Stomach (tissue), 8 donors: ENCODE measurements at regions not wholly inside any gene's neighbourhood (a gene's known extent, or its start where the extent isn't known, plus 50 kb on each side); places are given as distances from the start of the nearest gene placed in this dataset.

Source experiments
- DNase-seq, 2 donors: peaks; one replicate each; pipeline versions ENCODE4 v3.0.0 to v3.0.0-alpha.2; 2013 to 2019
- H3K27ac ChIP-seq, 5 donors: fragments of 200-600 bp in 4 of 5; sonication (generic) in 4 of 5; one replicate each; pipeline ENCODE4 v1.5.1; 2013 to 2019; ENCODE audit warnings: mild to moderate bottlenecking in 1 of 5, moderate library complexity in 1 of 5
- H3K27me3 ChIP-seq, 3 donors: fragments of 200-600 bp; sonication (generic); one replicate each; pipeline ENCODE4 v1.5.1; 2017 to 2019; ENCODE audit warnings: mixed run types in 1 of 3
- H3K36me3 ChIP-seq, 4 donors: fragments of 200-600 bp; sonication (generic); 1 replicate in 3 of 4; 2 replicates in 1 of 4; pipeline ENCODE4 v1.5.1; 2016 to 2019
- H3K4me1 ChIP-seq, 4 donors: fragments of 200-600 bp; sonication (generic); one replicate each; pipeline ENCODE4 v1.5.1; 2016 to 2019
- H3K4me3 ChIP-seq, 4 donors: fragments of 200-600 bp; sonication (generic) in 3 of 4; one replicate each; pipeline ENCODE4 v1.5.1; 2016 to 2019; ENCODE audit warnings: mild to moderate bottlenecking in 1 of 4
- H3K9me3 ChIP-seq, 4 donors: fragments of 200-600 bp; sonication (generic); one replicate each; pipeline ENCODE4 v1.5.1; 2016 to 2019
- EP300 ChIP-seq: sonication (generic); formaldehyde crosslinking; IDR thresholded peaks from one replicate; pipeline ENCODE4 v1.6.1; 2017; ENCODE audit warnings: antibody characterized with exemption
- POLR2A ChIP-seq, 4 donors: fragments of 450-650 bp; IDR thresholded peaks; one replicate each; pipeline ENCODE4 v1.6.1; 2016; ENCODE audit warnings: antibody characterized with exemption in 4 of 4, control low read depth in 2 of 4, mild to moderate bottlenecking in 1 of 4, moderate library complexity in 1 of 4
- POLR2AphosphoS5 ChIP-seq, 3 donors: sonication (generic); formaldehyde crosslinking; IDR thresholded peaks; one replicate each; pipeline ENCODE4 v1.6.1; 2016; ENCODE audit warnings: antibody characterized with exemption in 3 of 3
- WGBS, 5 donors: extraction: QIAGEN DNeasy Blood & Tissue Kit in 3 of 5; methylation state at CpG; one replicate each; pipeline versions ENCODE4 v1.1.5 to v1.1.7; 2013 to 2018; 5-methylcytosine and 5-hydroxymethylcytosine counted together
- intact Hi-C: fragments of 100-400 bp; cut with DNase I; formaldehyde crosslinking; loops from one replicate; pipeline ENCODE4 v1.15.1; 2023; ENCODE audit warnings: low total_unique reads
- TF ChIP-seq, protein P1 (sequence below), 7 experiments: fragments of 450-650 bp in 4 of 7; fragments of 200-600 bp in 3 of 7; sonication (generic) in 3 of 7; IDR thresholded peaks; one replicate each; pipeline ENCODE4 v1.5.1; 2016 to 2019; ENCODE audit warnings: antibody characterized with exemption in 7 of 7, control low read depth in 2 of 7, mild to moderate bottlenecking in 1 of 7
- donor health status: healthy with polysubstance abuse.
- donor health status: Bipolar disorder and iron deficiency.
- donor health status: healthy.

DNA sequence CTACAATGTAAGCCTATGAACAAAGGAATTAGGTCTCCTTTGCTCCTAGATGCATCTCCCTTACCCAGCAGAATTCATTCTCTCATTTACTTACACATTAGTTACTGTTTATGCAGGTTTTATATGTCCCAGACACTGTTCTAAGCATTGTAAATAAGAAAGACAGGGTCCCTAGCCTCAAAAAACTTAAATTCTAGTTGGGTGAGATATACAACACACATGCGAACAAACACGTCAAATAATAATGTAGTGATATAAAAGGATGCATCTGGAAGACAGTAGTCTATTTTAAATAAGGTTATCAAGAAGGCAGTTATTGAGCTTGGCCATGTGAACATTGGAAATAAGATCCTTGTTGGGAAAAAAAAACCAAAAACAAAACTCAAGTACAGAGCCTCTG lies 479.7 kb downstream of the DNAJB9 start:
- Histone ChIP-seq H3K9me3 (no peaks in the 10 kb centered on the region), H3K4me3 (no peak overlapping the region), H3K4me1 (no peaks in the 10 kb centered on the region), H3K36me3 (no peaks in the 10 kb centered on the region), H3K27ac (no peak overlapping the region), H3K27me3 (no peaks in the 10 kb centered on the region)
- intact Hi-C loops = no loop called here
- no peak for DNase-seq
- 89 to 94% (median 92%) methylated on average over 2 of the region's 2 CpGs for WGBS, 5 donors
- TF ChIP-seq, protein P1, sequence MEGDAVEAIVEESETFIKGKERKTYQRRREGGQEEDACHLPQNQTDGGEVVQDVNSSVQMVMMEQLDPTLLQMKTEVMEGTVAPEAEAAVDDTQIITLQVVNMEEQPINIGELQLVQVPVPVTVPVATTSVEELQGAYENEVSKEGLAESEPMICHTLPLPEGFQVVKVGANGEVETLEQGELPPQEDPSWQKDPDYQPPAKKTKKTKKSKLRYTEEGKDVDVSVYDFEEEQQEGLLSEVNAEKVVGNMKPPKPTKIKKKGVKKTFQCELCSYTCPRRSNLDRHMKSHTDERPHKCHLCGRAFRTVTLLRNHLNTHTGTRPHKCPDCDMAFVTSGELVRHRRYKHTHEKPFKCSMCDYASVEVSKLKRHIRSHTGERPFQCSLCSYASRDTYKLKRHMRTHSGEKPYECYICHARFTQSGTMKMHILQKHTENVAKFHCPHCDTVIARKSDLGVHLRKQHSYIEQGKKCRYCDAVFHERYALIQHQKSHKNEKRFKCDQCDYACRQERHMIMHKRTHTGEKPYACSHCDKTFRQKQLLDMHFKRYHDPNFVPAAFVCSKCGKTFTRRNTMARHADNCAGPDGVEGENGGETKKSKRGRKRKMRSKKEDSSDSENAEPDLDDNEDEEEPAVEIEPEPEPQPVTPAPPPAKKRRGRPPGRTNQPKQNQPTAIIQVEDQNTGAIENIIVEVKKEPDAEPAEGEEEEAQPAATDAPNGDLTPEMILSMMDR (IDR thresholded peaks at IDR 0.05) = no peak
- no peak for TF ChIP-seq POLR2A (IDR thresholded peaks at IDR 0.05)

DNA sequence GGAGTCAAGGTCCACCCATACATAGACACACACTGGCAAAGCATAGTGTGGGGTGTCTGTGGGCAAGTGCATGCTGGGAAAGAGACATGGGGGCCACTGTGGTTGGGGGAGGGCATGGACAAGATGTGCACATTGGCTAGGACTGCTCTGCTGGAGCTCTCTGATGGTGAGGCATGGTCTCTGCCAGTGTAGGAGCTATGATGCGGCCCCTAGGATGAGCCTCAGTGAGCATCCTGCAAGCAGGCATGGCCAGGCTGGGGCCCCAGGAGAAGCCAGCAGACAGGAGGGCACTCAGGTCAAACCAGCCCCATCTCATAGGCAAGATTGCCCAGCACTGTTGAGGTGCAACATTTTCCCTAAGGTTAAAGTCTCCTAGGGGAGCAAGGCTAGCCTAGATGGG lies 489.4 kb downstream of the DNAJB9 start:
- DNase-seq = no peak
- peaks cover 0 to 5% (median 0%) of the 10 kb centered on the region in 4 donors for H3K9me3 ChIP-seq
- H3K27ac ChIP-seq = no peak overlapping the region
- intact Hi-C loops = no loop called here
- H3K36me3 ChIP-seq = no peaks in the 10 kb centered on the region
- H3K27me3 ChIP-seq = no peaks in the 10 kb centered on the region
- no peak overlapping the region for H3K4me3 ChIP-seq
- H3K4me1 ChIP-seq = no peaks in the 10 kb centered on the region
- WGBS, 5 donors = 30 to 93% (median 87%) methylated on average over 1 of the region's 1 CpG; no CpG with 5 or more reads in 1 of the 5 donors
- TF ChIP-seq POLR2A (IDR thresholded peaks at IDR 0.05) (no peak), EP300 (no peak), POLR2AphosphoS5 (IDR thresholded peaks at IDR 0.05) (no peak)
- TF ChIP-seq, protein P1 (IDR thresholded peaks at IDR 0.05) = no peak

DNA sequence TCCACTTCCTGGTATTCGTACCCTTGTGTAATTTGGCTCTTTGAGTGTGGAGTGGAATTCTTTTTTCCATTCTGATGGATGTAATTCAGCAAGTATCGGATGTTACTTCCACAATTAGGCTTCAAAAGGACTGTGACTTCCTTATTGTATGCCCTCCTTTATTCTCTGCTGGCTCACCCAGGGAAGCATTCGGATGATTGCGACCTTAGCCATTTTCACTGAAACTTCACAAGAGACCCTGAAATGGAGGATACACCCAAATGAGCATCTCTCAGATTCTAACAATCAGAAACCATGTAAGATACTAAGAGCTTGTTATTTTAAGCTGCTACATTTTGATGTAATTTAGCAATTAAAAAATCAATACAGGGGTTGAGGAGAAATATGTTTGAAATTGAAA lies 493.1 kb downstream of the DNAJB9 start:
- intact Hi-C loops = no loop called here
- 79 to 93% (median 91%) methylated on average over 4 of the region's 4 CpGs for WGBS, 5 donors
- Histone ChIP-seq H3K9me3 (peaks cover 0 to 5% (median 0%) of the 10 kb centered on the region in 4 donors), H3K4me3 (no peak overlapping the region), H3K4me1 (no peaks in the 10 kb centered on the region), H3K36me3 (no peaks in the 10 kb centered on the region), H3K27ac (no peak overlapping the region), H3K27me3 (no peaks in the 10 kb centered on the region)
- no peak for DNase-seq
- TF ChIP-seq POLR2AphosphoS5 (IDR thresholded peaks at IDR 0.05) = no peak
- TF ChIP-seq EP300 = no peak
- TF ChIP-seq POLR2A (IDR thresholded peaks at IDR 0.05) = no peak

DNA sequence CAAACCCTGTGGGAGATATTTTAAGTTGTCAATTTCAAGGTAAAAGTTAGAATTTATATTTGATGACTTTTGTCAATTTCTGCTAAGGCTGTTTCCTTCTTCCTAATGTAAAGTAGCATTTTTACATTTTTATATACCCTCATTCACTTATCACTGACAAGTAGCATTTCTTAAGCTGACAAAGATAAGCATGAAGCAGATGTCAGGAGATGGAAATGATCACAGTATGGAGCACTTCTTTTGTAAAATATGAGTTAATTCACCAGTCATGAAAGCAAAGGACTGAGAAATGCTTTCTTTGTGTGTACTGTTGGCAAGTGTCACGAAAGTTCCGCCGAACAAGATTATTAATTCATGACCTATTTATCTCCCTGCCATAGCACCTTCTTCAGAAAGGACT lies 503.9 kb downstream of the DNAJB9 start:
- Histone ChIP-seq H3K36me3 (no peaks in the 10 kb centered on the region), H3K4me3 (no peak overlapping the region), H3K27me3 (no peaks in the 10 kb centered on the region), H3K4me1 (no peaks in the 10 kb centered on the region), H3K27ac (no peak overlapping the region), H3K9me3 (no peaks in the 10 kb centered on the region)
- 80 to 93% (median 88%) methylated on average over 3 of the region's 3 CpGs for WGBS, 5 donors
- intact Hi-C loops = no loop called here
- DNase-seq = no peak
- TF ChIP-seq EP300 = no peak
- TF ChIP-seq, protein P1 (IDR thresholded peaks at IDR 0.05) = no peak
- TF ChIP-seq POLR2AphosphoS5 (IDR thresholded peaks at IDR 0.05) = no peak
- no peak for TF ChIP-seq POLR2A (IDR thresholded peaks at IDR 0.05)

DNA sequence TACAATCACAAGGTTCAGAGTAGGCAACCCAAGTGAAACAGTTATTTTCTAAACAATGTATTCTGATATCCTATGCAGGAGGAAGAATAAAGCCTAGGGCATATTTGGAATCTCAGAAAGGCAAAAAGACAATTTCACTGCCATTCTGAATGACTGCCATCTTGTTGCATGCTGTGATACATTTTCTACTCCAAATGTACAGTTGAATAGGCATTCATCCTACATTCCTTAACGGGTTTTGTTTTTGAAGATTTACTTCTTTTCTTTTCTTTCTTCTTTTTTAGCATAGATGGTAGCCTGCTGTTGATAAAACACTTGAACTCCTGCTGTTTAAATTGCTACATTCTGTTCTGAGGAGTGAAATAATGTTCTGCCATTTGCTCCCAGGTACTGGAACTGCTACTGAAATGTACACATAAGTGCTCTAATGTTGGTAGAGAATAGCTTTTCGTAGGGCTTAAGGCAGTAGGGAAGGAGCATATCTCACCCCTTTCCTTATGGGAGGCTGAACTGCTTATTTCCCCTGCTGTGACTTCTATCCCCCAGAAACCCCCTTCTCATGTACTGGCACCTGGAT lies 506.8 kb downstream of the DNAJB9 start:
- intact Hi-C loops = no loop called here
- H3K36me3 ChIP-seq = no peaks in the 10 kb centered on the region
- whole genome bisulfite sequencing, 5 donors = 67 to 89% (median 84%) methylated on average over 2 of the region's 2 CpGs
- no peak overlapping the region for H3K4me3 ChIP-seq
- no peaks in the 10 kb centered on the region for H3K9me3 ChIP-seq
- no peaks in the 10 kb centered on the region for H3K4me1 ChIP-seq
- TF ChIP-seq EP300 = no peak
- H3K27me3 ChIP-seq = no peaks in the 10 kb centered on the region
- no peak overlapping the region for H3K27ac ChIP-seq
- no peak for DNase-seq
